Esophagus muscularis mucosa (tissue), 4 donors: ENCODE measurements at regions not wholly inside any gene's neighbourhood (a gene's known extent, or its start where the extent isn't known, plus 50 kb on each side); places are given as distances from the start of the nearest gene placed in this dataset.

ENCODE experiments used
- CTCF ChIP-seq, 3 experiments: fragments of 200-600 bp in 2 of 3; fragments of 450-650 bp in 1 of 3; sonication (generic) in 2 of 3; IDR thresholded peaks; one replicate each; pipeline ENCODE4 v1.5.1; 2017 to 2019; ENCODE audit warnings: antibody characterized with exemption in 3 of 3, mild to moderate bottlenecking in 2 of 3, moderate library complexity in 1 of 3
- EP300 ChIP-seq: sonication (generic); formaldehyde crosslinking; IDR thresholded peaks from one replicate; pipeline ENCODE4 v1.6.1; 2017; ENCODE audit warnings: antibody characterized with exemption
- POLR2A ChIP-seq: fragments of 450-650 bp; IDR thresholded peaks from one replicate; pipeline ENCODE4 v1.6.1; 2017; ENCODE audit warnings: antibody characterized with exemption, moderate library complexity, mild to moderate bottlenecking, low read depth
- POLR2AphosphoS5 ChIP-seq, 2 donors: sonication (generic); formaldehyde crosslinking; IDR thresholded peaks; one replicate each; pipeline ENCODE4 v1.6.1; 2017; ENCODE audit warnings: antibody characterized with exemption in 2 of 2

DNA sequence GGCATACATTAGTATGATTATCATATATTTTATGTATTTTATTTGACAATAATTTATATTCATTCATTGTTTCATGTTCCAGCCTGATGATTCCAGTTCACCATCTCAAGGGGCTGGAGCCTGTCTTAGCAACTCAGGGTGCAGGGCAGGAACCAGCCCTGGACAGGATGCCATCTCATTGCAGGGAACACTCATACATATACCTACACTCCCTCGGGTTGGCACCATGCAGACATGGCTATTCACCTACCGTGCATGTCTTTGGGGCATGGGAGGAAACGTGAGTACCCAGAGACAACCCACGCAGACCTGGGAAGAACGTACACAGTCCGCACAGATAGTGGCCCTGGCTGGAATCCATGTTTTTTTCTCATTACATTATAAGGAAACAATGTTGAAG, 151.0 kb upstream of the ZNF536 start:
- TF ChIP-seq POLR2A (no peak), CTCF (IDR thresholded peaks at IDR 0.05) (no peak), EP300 (no peak), POLR2AphosphoS5 (IDR thresholded peaks at IDR 0.05) (no peak)
